ENCODE measurements at regions not wholly inside any gene's neighbourhood (a gene's known extent, or its start where the extent isn't known, plus 50 kb on each side); places are given as distances from the start of the nearest gene placed in this dataset.

DNA sequence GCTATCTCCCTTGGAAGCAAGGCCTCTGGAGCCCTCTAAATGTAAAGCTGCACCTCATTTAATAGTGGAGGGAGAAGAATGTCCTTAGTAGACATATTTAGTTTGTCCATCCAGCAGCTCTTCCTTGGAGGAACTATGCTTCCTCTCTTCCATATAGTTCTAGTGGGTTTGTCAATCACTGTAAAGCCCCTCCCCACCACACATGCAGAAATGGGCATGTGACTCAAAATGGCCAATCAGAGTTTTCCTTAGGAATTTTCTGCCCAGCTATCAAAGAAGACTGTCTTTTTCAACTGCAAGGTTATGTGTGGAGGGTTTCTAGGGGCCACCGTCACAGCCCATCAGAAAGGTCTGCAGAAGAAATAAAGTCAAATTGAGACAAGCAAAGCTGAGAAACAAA lies 175.5 kb downstream of the MIS18A start:
- TF ChIP-seq, protein P1, sequence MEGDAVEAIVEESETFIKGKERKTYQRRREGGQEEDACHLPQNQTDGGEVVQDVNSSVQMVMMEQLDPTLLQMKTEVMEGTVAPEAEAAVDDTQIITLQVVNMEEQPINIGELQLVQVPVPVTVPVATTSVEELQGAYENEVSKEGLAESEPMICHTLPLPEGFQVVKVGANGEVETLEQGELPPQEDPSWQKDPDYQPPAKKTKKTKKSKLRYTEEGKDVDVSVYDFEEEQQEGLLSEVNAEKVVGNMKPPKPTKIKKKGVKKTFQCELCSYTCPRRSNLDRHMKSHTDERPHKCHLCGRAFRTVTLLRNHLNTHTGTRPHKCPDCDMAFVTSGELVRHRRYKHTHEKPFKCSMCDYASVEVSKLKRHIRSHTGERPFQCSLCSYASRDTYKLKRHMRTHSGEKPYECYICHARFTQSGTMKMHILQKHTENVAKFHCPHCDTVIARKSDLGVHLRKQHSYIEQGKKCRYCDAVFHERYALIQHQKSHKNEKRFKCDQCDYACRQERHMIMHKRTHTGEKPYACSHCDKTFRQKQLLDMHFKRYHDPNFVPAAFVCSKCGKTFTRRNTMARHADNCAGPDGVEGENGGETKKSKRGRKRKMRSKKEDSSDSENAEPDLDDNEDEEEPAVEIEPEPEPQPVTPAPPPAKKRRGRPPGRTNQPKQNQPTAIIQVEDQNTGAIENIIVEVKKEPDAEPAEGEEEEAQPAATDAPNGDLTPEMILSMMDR (conservative IDR thresholded peaks at IDR 0.05; ENCODE audit: low read depth in 2 of 2) = no peak
- TF ChIP-seq POLR2AphosphoS5 (IDR thresholded peaks at IDR 0.05; ENCODE audit: low read depth) = no peak
- no peak for TF ChIP-seq EZH2 (IDR thresholded peaks at IDR 0.05; ENCODE audit: low read depth, unreplicated experiment)
- TF ChIP-seq, protein P2, sequence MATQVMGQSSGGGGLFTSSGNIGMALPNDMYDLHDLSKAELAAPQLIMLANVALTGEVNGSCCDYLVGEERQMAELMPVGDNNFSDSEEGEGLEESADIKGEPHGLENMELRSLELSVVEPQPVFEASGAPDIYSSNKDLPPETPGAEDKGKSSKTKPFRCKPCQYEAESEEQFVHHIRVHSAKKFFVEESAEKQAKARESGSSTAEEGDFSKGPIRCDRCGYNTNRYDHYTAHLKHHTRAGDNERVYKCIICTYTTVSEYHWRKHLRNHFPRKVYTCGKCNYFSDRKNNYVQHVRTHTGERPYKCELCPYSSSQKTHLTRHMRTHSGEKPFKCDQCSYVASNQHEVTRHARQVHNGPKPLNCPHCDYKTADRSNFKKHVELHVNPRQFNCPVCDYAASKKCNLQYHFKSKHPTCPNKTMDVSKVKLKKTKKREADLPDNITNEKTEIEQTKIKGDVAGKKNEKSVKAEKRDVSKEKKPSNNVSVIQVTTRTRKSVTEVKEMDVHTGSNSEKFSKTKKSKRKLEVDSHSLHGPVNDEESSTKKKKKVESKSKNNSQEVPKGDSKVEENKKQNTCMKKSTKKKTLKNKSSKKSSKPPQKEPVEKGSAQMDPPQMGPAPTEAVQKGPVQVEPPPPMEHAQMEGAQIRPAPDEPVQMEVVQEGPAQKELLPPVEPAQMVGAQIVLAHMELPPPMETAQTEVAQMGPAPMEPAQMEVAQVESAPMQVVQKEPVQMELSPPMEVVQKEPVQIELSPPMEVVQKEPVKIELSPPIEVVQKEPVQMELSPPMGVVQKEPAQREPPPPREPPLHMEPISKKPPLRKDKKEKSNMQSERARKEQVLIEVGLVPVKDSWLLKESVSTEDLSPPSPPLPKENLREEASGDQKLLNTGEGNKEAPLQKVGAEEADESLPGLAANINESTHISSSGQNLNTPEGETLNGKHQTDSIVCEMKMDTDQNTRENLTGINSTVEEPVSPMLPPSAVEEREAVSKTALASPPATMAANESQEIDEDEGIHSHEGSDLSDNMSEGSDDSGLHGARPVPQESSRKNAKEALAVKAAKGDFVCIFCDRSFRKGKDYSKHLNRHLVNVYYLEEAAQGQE (IDR thresholded peaks at IDR 0.05; ENCODE audit: unreplicated experiment) = no peak
- TF ChIP-seq, protein P3, sequence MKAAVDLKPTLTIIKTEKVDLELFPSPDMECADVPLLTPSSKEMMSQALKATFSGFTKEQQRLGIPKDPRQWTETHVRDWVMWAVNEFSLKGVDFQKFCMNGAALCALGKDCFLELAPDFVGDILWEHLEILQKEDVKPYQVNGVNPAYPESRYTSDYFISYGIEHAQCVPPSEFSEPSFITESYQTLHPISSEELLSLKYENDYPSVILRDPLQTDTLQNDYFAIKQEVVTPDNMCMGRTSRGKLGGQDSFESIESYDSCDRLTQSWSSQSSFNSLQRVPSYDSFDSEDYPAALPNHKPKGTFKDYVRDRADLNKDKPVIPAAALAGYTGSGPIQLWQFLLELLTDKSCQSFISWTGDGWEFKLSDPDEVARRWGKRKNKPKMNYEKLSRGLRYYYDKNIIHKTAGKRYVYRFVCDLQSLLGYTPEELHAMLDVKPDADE (IDR thresholded peaks at IDR 0.05) = no peak
- TF ChIP-seq ZNF331 (CRISPR knock-in tag; IDR thresholded peaks at IDR 0.05; ENCODE audit: low read depth) = no peak
